Neuronal stem cell (in vitro differentiated cells): ENCODE measurements at regions not wholly inside any gene's neighbourhood (a gene's known extent, or its start where the extent isn't known, plus 50 kb on each side); places are given as distances from the start of the nearest gene placed in this dataset.

Experiments
- DNase-seq: peaks from one replicate; pipeline ENCODE4 v3.0.0-alpha.2; 2013; ENCODE audit warnings: low spot score
- H2AFZ ChIP-seq: one replicate; pipeline ENCODE4 v1.6.1; 2013; ENCODE audit warnings: mild to moderate bottlenecking, low read length, inconsistent platforms
- H2AK5ac ChIP-seq: 2 replicates; pipeline ENCODE4 v1.6.1; 2013; ENCODE audit warnings: low read depth, mild to moderate bottlenecking, inconsistent platforms, low read length, moderate library complexity, mixed read lengths
- H2BK120ac ChIP-seq: 2 replicates; pipeline ENCODE4 v1.6.1; 2013; ENCODE audit warnings: low read depth, mild to moderate bottlenecking, inconsistent platforms, low read length, moderate library complexity, mixed read lengths
- H2BK12ac ChIP-seq: one replicate; pipeline ENCODE4 v1.6.1; 2013; ENCODE audit warnings: low read length, inconsistent platforms
- H2BK15ac ChIP-seq: 2 replicates; pipeline ENCODE4 v1.6.1; 2013; ENCODE audit warnings: mild to moderate bottlenecking, low read length, inconsistent platforms, mixed read lengths
- H2BK5ac ChIP-seq: one replicate; pipeline ENCODE4 v1.6.1; 2013; ENCODE audit warnings: inconsistent platforms, mild to moderate bottlenecking, low read length, moderate library complexity
- H3K14ac ChIP-seq: one replicate; pipeline ENCODE4 v1.6.1; 2013; ENCODE audit warnings: low read length, inconsistent platforms
- H3K18ac ChIP-seq: 2 replicates; pipeline ENCODE4 v1.6.1; 2013; ENCODE audit warnings: low read length, inconsistent platforms
- H3K23ac ChIP-seq: 2 replicates; pipeline ENCODE4 v1.6.1; 2013; ENCODE audit warnings: low read depth, mild to moderate bottlenecking, mixed read lengths, low read length, inconsistent platforms; ENCODE audit not compliant: poor library complexity
- H3K27ac ChIP-seq: replicated peaks from 3 replicates; pipeline ENCODE4 v1.5.1; 2013; ENCODE audit warnings: low read length, inconsistent platforms
- H3K27me3 ChIP-seq, 3 experiments: 2 replicates each; pipeline ENCODE4 v1.6.1; 2013; ENCODE audit warnings: low read length in 3 of 3, mild to moderate bottlenecking in 2 of 3, inconsistent platforms in 1 of 3, low read depth in 1 of 3, mixed read lengths in 1 of 3, moderate library complexity in 1 of 3; ENCODE audit not compliant: control insufficient read depth in 3 of 3, insufficient read depth in 3 of 3
- H3K36me3 ChIP-seq, 2 donors: replicated peaks in 1 of 2; 2 replicates each; pipeline ENCODE4 v1.6.1; 2013; ENCODE audit warnings: low read length in 2 of 2; ENCODE audit not compliant: control insufficient read depth in 2 of 2, insufficient read depth in 2 of 2
- H3K4ac ChIP-seq: 2 replicates; pipeline ENCODE4 v1.6.1; 2013; ENCODE audit warnings: inconsistent platforms, mild to moderate bottlenecking, low read length, moderate library complexity
- H3K4me1 ChIP-seq, 2 donors: 1 replicate in 1 of 2; 2 replicates in 1 of 2; pipeline ENCODE4 v1.6.1; 2013; ENCODE audit warnings: low read length in 2 of 2, low read depth in 1 of 2; ENCODE audit not compliant: control insufficient read depth in 2 of 2, insufficient read depth in 1 of 2
- H3K4me2 ChIP-seq: one replicate; pipeline ENCODE4 v1.6.1; 2013; ENCODE audit warnings: mild to moderate bottlenecking, low read length, inconsistent platforms; ENCODE audit not compliant: insufficient read depth, poor library complexity, severe bottlenecking
- H3K4me3 ChIP-seq, 2 donors: 2 replicates each; pipeline ENCODE4 v1.5.1; 2013; ENCODE audit warnings: low read length in 2 of 2, mild to moderate bottlenecking in 2 of 2, inconsistent platforms in 1 of 2, moderate library complexity in 1 of 2
- H3K79me1 ChIP-seq: one replicate; pipeline ENCODE4 v1.6.1; 2013; ENCODE audit warnings: low read depth, mild to moderate bottlenecking, inconsistent platforms, low read length, moderate library complexity
- H3K9ac ChIP-seq: one replicate; pipeline ENCODE4 v1.6.1; 2013; ENCODE audit warnings: mild to moderate bottlenecking, low read depth, low read length, inconsistent platforms; ENCODE audit not compliant: poor library complexity
- H3K9me3 ChIP-seq, 2 donors: replicated peaks in 1 of 2; 2 replicates each; pipeline versions ENCODE3 to v1.6.1; 2013; ENCODE audit warnings: low read length in 2 of 2, mild to moderate bottlenecking in 2 of 2, inconsistent platforms in 1 of 2, low read depth in 1 of 2, mixed read lengths in 1 of 2, moderate library complexity in 1 of 2; ENCODE audit not compliant: control insufficient read depth in 2 of 2, insufficient read depth in 1 of 2
- H4K8ac ChIP-seq: one replicate; pipeline ENCODE4 v1.6.1; 2013; ENCODE audit warnings: low read depth, mild to moderate bottlenecking, inconsistent platforms, low read length, moderate library complexity
- H4K91ac ChIP-seq: one replicate; pipeline ENCODE4 v1.6.1; 2013; ENCODE audit warnings: low read length, low read depth, mild to moderate bottlenecking, inconsistent platforms; ENCODE audit not compliant: poor library complexity
- WGBS, 2 donors: extraction: QIAGEN DNeasy Blood & Tissue Kit; methylation state at CpG; one replicate each; pipeline ENCODE4 v1.1.7; 2013; ENCODE audit warnings: missing lambda C conversion rate in 2 of 2, mixed read lengths in 1 of 2; ENCODE audit not compliant: insufficient read length in 2 of 2, insufficient replicate concordance in 1 of 2; ENCODE audit errors: extremely low coverage in 2 of 2; 5-methylcytosine and 5-hydroxymethylcytosine counted together

GRCh38 chr7:136293272-136293671 lies 316.1 kb upstream of the MTPN start:
- Histone ChIP-seq H3K27ac (no peak overlapping the region), H2AK5ac (no peak overlapping the region), H3K4me2 (no peak overlapping the region), H3K4me3 (no peak overlapping the region), H2BK12ac (no peak overlapping the region), H3K18ac (no peak overlapping the region), H3K36me3 (no peaks in the 10 kb centered on the region), H3K4me1 (no peaks in the 10 kb centered on the region), H3K9me3 (peaks cover 0 to 2% of the 10 kb centered on the region in 2 donors), H3K79me1 (no peaks in the 10 kb centered on the region), H2BK5ac (no peak overlapping the region), H3K27me3 (no peaks in the 10 kb centered on the region), H2BK120ac (no peak overlapping the region), H3K14ac (no peak overlapping the region), H4K91ac (no peak overlapping the region), H4K8ac (no peak overlapping the region), H3K23ac (no peak overlapping the region), H2BK15ac (no peak overlapping the region), H3K4ac (no peak overlapping the region), H3K9ac (no peak overlapping the region), H2AFZ (no peak overlapping the region)
- no peak for DNase-seq
- no CpG with 5 or more reads among the region's 6 CpGs for WGBS, 2 donors

- H4K91ac ChIP-seq = no peak overlapping the region
- H3K27ac ChIP-seq = no peak overlapping the region
- H3K4me1 ChIP-seq = no peaks in the 10 kb centered on the region
- H2BK15ac ChIP-seq = no peak overlapping the region
- no peak overlapping the region for H3K23ac ChIP-seq
- H2AK5ac ChIP-seq = no peak overlapping the region
- no peak overlapping the region for H2AFZ ChIP-seq
- no peaks in the 10 kb centered on the region for H3K79me1 ChIP-seq
- H3K4ac ChIP-seq = no peak overlapping the region
- H3K18ac ChIP-seq = no peak overlapping the region
- H3K9ac ChIP-seq = no peak overlapping the region
- no peak for DNase-seq
- H3K27me3 ChIP-seq = no peaks in the 10 kb centered on the region
- H4K8ac ChIP-seq = no peak overlapping the region
- no peak overlapping the region for H2BK12ac ChIP-seq
- H3K4me3 ChIP-seq = no peak overlapping the region
- no peak overlapping the region for H3K4me2 ChIP-seq
- H2BK5ac ChIP-seq = no peak overlapping the region
- no peak overlapping the region for H3K14ac ChIP-seq
- peaks cover 0 to 2% of the 10 kb centered on the region in 2 donors for H3K9me3 ChIP-seq
- no peaks in the 10 kb centered on the region for H3K36me3 ChIP-seq
- no peak overlapping the region for H2BK120ac ChIP-seq
Measured at GRCh38 chr7:136292365-136292764, 315.2 kb upstream of the MTPN start.

GRCh38 chr7:136290351-136290750 lies 313.2 kb upstream of the MTPN start:
- Histone ChIP-seq H2BK12ac (no peak overlapping the region), H4K8ac (no peak overlapping the region), H3K79me1 (no peaks in the 10 kb centered on the region), H3K4ac (no peak overlapping the region), H3K27me3 (no peaks in the 10 kb centered on the region), H3K4me3 (no peak overlapping the region), H3K4me1 (no peaks in the 10 kb centered on the region), H3K27ac (no peak overlapping the region), H2AK5ac (no peak overlapping the region), H2BK15ac (no peak overlapping the region), H2BK5ac (no peak overlapping the region), H2AFZ (no peak overlapping the region), H3K4me2 (no peak overlapping the region), H3K36me3 (no peaks in the 10 kb centered on the region), H4K91ac (no peak overlapping the region), H3K18ac (no peak overlapping the region), H3K23ac (no peak overlapping the region), H3K9me3 (no peaks in the 10 kb centered on the region), H2BK120ac (no peak overlapping the region), H3K9ac (no peak overlapping the region), H3K14ac (no peak overlapping the region)
- no CpG with 5 or more reads among the region's 1 CpG for WGBS, 2 donors
- no peak for DNase-seq

- Histone ChIP-seq H2AFZ (no peak overlapping the region), H3K9me3 (no peaks in the 10 kb centered on the region), H3K18ac (no peak overlapping the region), H2BK5ac (no peak overlapping the region), H3K4me1 (peaks cover 0 to 5% of the 10 kb centered on the region in 2 donors), H3K27ac (no peak overlapping the region), H2BK15ac (no peak overlapping the region), H3K23ac (no peak overlapping the region), H3K4me2 (no peak overlapping the region), H3K27me3 (no peaks in the 10 kb centered on the region), H2BK12ac (no peak overlapping the region), H3K79me1 (no peaks in the 10 kb centered on the region), H3K4me3 (no peak overlapping the region), H3K9ac (no peak overlapping the region), H3K4ac (no peak overlapping the region), H4K91ac (no peak overlapping the region), H2BK120ac (no peak overlapping the region), H4K8ac (no peak overlapping the region), H3K14ac (no peak overlapping the region), H3K36me3 (no peaks in the 10 kb centered on the region), H2AK5ac (no peak overlapping the region)
- DNase-seq = no peak
- WGBS, 2 donors = no CpG with 5 or more reads among the region's 2 CpGs
Measured at GRCh38 chr7:136278057-136278456, 300.9 kb upstream of the MTPN start.
